Upper lobe of right lung (tissue), 1 donor: ENCODE measurements at regions not wholly inside any gene's neighbourhood (a gene's known extent, or its start where the extent isn't known, plus 50 kb on each side); places are given as distances from the start of the nearest gene placed in this dataset.

ENCODE experiments used
- ATAC-seq: fragments of 200-7000 bp; cut with Tn5 transposase; one replicate; pipeline ENCODE4 v1.9.1; 2020; ENCODE audit warnings: mild to moderate bottlenecking, moderate library complexity
- DNase-seq: peaks from one replicate; pipeline ENCODE4 v3.0.0-alpha.2; 2020
- H3K27ac ChIP-seq: fragments of 200-600 bp; one replicate; pipeline ENCODE4 v1.8.0; 2022
- H3K27me3 ChIP-seq: fragments of 200-600 bp; one replicate; pipeline ENCODE4 v1.8.0; 2022; ENCODE audit warnings: mild to moderate bottlenecking
- H3K36me3 ChIP-seq: fragments of 200-600 bp; one replicate; pipeline ENCODE4 v1.8.0; 2022
- H3K4me1 ChIP-seq: fragments of 200-600 bp; one replicate; pipeline ENCODE4 v1.8.0; 2022
- H3K4me3 ChIP-seq: fragments of 200-600 bp; one replicate; pipeline ENCODE4 v1.8.0; 2022; ENCODE audit warnings: mild to moderate bottlenecking
- H3K9me3 ChIP-seq: fragments of 200-600 bp; one replicate; pipeline ENCODE4 v1.8.0; 2022
- CTCF ChIP-seq: fragments of 200-600 bp; IDR thresholded peaks from one replicate; pipeline ENCODE4 v1.8.0; 2022; ENCODE audit warnings: antibody characterized with exemption
- intact Hi-C: fragments of 100-400 bp; cut with DNase I; formaldehyde crosslinking; loops from one replicate; pipeline ENCODE4 v1.11.0; 2022
- donor health status: DM: no; HTN: yes; CAD: no; lungs with severe emphysema.

- Histone ChIP-seq H3K27ac (no peak overlapping the region), H3K36me3 (no peaks in the 10 kb centered on the region), H3K27me3 (no peaks in the 10 kb centered on the region), H3K4me3 (no peak overlapping the region), H3K4me1 (no peaks in the 10 kb centered on the region), H3K9me3 (no peaks in the 10 kb centered on the region)
- DNase-seq (no peak), ATAC-seq (no peak)
- no peak for TF ChIP-seq CTCF
- intact Hi-C loops, result no loop called here
Observed at GRCh38 chr2:239787538-239788050, 237.5 kb downstream of the NDUFA10 start.

- Histone ChIP-seq H3K9me3 (no peaks in the 10 kb centered on the region), H3K27me3 (no peaks in the 10 kb centered on the region), H3K4me1 (no peaks in the 10 kb centered on the region), H3K27ac (no peak overlapping the region), H3K36me3 (no peaks in the 10 kb centered on the region), H3K4me3 (no peak overlapping the region)
- ATAC-seq (no peak), DNase-seq (no peak)
- intact Hi-C loops, result no loop called here
- TF ChIP-seq CTCF, result no peak
Observed at GRCh38 chr2:239786791-239787190, 238.4 kb downstream of the NDUFA10 start.

GRCh38 chr2:239781454-239781853 lies 243.7 kb downstream of the NDUFA10 start:
- Histone ChIP-seq H3K9me3 (no peaks in the 10 kb centered on the region), H3K4me3 (no peak overlapping the region), H3K36me3 (no peaks in the 10 kb centered on the region), H3K4me1 (no peaks in the 10 kb centered on the region), H3K27me3 (no peaks in the 10 kb centered on the region), H3K27ac (no peak overlapping the region)
- DNase-seq (no peak), ATAC-seq (no peak)
- intact Hi-C loops, result no loop called here
- TF ChIP-seq CTCF, result no peak

GRCh38 chr2:239780236-239780994 lies 244.7 kb downstream of the NDUFA10 start:
- intact Hi-C loops, result no loop called here
- H3K27ac ChIP-seq, result no peak overlapping the region
- ATAC-seq, result no peak
- no peaks in the 10 kb centered on the region for H3K27me3 ChIP-seq
- no peaks in the 10 kb centered on the region for H3K4me1 ChIP-seq
- no peaks in the 10 kb centered on the region for H3K9me3 ChIP-seq
- no peaks in the 10 kb centered on the region for H3K36me3 ChIP-seq
- no peak overlapping the region for H3K4me3 ChIP-seq
- DNase-seq, result no peak
- TF ChIP-seq CTCF, result no peak

GRCh38 chr2:239779584-239779983 lies 245.6 kb downstream of the NDUFA10 start:
- peak; percentile 51 for DNase-seq
- Histone ChIP-seq H3K36me3 (no peaks in the 10 kb centered on the region), H3K4me3 (no peak overlapping the region), H3K27me3 (no peaks in the 10 kb centered on the region), H3K9me3 (no peaks in the 10 kb centered on the region), H3K4me1 (no peaks in the 10 kb centered on the region), H3K27ac (no peak overlapping the region)
- no peak for ATAC-seq
- no peak for TF ChIP-seq CTCF
- intact Hi-C loops, result no loop called here
